COLO668 (cell line): ENCODE measurements at regions not wholly inside any gene's neighbourhood (a gene's known extent, or its start where the extent isn't known, plus 50 kb on each side); places are given as distances from the start of the nearest gene placed in this dataset.
A peak's percentile ranks its signal among the peaks of the same experiment; 100 is the strongest.

ENCODE experiments used
- DNase-seq: peaks from one replicate; lab custom pipeline; 2025; ENCODE audit not compliant: unreplicated experiment; lab: John Stamatoyannopoulos, UW

GRCh38 chr2:7774481-7774880 lies 857.3 kb downstream of the RNF144A start:
- DNase-seq = no peak

DNA sequence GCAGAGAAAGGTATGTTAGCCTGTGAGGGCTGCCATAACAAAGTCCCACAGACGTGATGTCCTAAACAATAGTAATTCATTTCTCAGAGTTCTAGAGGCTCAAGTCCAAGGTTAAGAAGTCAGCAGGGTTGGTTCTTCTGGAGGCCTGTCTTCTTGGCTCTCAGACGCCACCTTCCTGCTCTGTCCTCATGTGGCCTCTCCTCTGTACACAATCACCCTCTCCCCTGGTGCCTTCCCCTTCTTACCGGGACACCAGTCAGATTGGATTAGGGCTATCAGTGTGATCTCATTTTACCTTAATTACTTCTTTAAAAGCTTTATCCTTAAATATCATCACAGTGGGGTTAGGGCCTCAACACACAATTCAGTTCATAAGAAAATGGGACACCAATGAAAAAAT lies 860.5 kb downstream of the RNF144A start:
- no peak for DNase-seq

- DNase-seq = no peak
Measured at GRCh38 chr2:7780321-7780720, 863.1 kb downstream of the RNF144A start.

- DNase-seq = no peak
Measured at GRCh38 chr2:7785700-7786099, 868.5 kb downstream of the RNF144A start.

- no peak for DNase-seq
Measured at GRCh38 chr2:7788736-7789135, 871.5 kb downstream of the RNF144A start.

DNA sequence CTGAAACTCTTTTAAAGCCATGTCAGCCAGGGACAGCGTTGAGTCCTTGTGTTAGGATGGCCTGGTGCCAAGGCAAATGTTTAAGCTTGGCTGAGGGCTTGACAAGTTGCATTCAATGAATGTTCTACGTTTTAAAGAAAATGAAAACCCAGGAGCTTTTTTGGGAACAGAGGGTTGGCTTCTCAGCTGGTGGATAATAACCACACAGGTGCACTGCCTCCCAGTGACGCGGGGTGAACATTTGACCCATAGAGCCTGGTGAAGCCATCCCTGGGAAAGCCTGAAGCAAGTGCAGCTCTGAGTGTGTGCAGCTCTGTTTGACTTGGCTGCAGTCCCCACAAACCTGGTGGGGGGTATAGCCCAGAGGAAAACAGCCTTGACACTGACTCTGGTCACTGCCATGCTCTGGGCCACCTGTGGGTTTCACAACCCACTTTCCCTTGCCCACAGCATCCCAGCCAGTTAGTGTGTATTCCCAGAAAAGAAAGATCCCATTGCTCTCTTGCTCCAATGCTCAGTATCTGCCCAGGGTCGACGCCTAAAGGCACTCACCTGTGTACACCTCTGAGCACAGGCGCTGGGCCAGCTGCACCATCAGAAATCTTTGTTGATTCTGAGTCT lies 874.9 kb downstream of the RNF144A start:
- DNase-seq = peak; percentile 89

GRCh38 chr2:7795778-7796563 lies 878.8 kb downstream of the RNF144A start:
- no peak for DNase-seq

DNA sequence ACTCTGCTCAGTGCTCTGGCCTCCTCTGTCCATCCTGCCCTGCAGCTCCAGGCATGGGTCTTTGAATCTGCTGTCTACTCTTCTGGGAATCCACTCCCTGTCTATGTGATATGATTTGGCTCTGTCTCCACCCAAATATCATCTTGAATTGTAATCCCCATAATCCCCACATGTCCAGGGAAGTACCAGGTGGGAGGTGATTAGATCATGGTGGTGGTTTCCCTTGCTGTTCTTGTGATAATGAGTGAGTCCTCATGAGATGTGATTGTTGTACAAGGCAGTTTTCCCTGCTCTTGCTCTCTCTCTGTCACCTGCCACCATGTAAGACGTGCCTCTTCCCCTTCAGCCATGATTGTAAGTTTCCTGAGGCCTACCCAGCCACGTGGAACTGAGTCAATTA lies 881.8 kb upstream of the ID2 start:
- DNase-seq = no peak

DNA sequence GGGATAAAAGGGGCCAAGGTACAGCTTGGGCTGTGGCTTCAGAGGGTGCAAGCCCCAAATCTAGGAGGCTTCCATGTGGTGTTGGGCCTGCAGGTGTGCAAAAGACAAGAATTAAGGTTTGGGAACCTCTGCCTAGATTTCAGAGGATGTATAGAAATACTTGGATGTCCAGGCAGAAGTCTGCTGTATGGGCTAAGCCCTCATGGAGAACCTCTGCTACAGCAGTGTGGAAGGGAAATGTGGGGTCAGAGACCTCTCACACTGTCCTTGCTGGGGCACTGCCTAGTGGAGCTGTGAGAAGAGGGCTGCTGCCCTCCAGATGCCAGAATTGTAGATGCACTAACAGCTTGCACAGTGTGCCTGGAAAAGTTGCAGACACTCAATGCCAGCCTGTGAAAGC lies 880.6 kb upstream of the ID2 start:
- no peak for DNase-seq

DNA sequence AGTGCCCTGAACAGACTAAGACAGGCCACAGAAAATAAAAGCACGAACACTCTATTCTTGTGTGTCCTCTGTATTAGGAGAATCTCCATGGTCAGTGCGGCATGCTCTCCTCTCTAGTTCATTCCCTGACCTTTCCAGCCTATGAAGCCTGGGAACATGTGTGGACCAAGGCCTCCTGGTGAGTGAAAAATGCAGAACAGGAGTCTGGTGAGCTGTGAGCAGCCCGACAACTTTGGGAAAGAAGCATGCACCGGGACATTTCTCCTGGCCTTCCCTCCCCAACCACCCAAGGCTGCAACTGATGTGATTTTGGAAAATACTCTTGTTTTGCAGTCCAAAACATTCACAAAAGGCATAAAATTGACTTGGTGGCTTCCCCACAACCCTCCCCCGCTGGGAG lies 878.3 kb upstream of the ID2 start:
- DNase-seq = no peak

DNA sequence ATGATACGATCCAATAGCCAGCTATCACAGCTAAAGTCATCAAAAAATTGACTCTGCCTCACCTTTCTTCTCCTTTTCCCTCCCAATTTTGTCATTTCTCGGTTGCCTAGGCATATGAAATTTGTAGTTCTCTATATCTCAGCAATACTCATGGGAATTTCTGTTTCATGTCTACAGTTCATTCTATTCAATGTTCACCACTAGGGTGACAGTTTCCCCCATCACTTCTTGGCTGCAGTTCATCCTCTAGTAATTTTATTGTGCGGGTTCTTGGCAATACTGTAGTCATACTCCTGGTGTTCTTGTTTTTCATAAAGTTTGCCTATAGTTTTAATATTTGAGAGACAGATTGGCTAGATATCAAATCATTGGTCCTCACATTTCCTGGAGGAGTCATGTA lies 872.2 kb upstream of the ID2 start:
- DNase-seq = no peak

- DNase-seq = no peak
Measured at GRCh38 chr2:7811073-7811472, 870.8 kb upstream of the ID2 start.

DNA sequence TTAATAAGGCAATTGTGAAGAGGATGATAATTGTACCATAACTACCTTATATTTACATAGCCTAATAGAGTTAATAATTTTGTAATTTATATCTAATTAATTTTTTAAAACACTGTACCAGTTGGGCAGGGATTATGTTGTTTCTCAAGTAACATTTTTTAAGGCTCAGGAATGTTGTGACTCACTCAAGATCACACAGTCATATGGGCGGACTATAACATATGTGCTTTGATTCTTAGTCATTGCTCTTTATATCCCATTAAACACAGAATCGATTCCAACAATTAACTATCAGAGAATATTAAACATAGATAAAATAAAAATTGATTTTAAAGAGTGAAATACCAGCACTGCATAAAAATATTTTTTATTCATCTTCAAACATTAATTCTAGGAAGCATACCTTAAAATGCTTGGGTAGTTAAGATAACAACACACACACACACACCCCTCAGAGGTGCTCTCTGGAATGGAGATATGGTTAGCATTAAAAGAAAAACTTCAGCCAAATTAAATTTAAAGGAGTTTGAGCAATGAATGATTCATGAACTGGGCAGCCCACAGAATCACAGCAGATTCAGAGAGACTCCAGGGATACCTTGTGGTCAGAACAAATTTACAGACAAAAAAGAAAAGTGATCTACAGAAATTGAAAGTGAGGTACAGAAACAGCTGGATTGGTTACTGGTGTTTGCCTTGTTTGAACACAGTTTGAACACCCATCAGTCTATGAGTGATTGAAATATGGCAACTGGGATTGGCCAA lies 869.4 kb upstream of the ID2 start:
- DNase-seq = no peak

- no peak for DNase-seq
Measured at GRCh38 chr2:7813541-7814292, 868.1 kb upstream of the ID2 start.

GRCh38 chr2:7815726-7816125 lies 866.1 kb upstream of the ID2 start:
- no peak for DNase-seq

- DNase-seq = no peak
Measured at GRCh38 chr2:7816233-7816632, 865.6 kb upstream of the ID2 start.

GRCh38 chr2:7816944-7817343 lies 864.9 kb upstream of the ID2 start:
- DNase-seq = no peak

GRCh38 chr2:7819316-7819715 lies 862.5 kb upstream of the ID2 start:
- DNase-seq = no peak

- DNase-seq = no peak
Measured at GRCh38 chr2:7819850-7820249, 862.0 kb upstream of the ID2 start.

DNA sequence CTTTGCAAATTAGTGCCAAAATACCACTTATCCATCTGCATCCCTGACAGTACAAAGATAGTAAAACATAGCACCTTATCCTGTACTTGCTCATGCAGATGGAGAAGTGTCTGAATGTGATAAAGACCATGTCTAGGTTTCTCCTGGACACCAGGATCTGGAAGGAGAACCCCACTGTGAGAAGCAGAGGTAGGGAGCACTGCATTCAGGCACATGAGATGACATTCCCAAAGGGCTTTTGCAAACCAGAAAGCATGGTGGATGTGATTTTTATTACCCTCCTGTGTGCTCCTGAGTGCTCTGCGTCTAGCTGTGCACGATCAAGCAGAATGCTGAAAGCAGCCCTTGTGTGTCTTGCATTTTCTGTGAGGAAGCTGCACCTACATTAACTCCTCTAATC lies 857.6 kb upstream of the ID2 start:
- DNase-seq = no peak

- DNase-seq = no peak
Measured at GRCh38 chr2:7825591-7826312, 856.1 kb upstream of the ID2 start.
